H1 (cell line): ENCODE measurements at regions not wholly inside any gene's neighbourhood (a gene's known extent, or its start where the extent isn't known, plus 50 kb on each side); places are given as distances from the start of the nearest gene placed in this dataset.
"Not testable (repeated sequence)": the region's sequence is repeated elsewhere in the genome, so short reads cannot be mapped to it uniquely, and the experiment has no call there.

Source experiments
- CTCF ChIA-PET: fragments of 300-600 bp; sonication (Branson Sonifier 250); formaldehyde crosslinking; loops from one replicate; lab custom pipeline; 2021; ENCODE audit not compliant: partially characterized antibody; lab: Charles Lee
- POLR2A ChIA-PET: fragments of 300-600 bp; sonication (Branson Sonifier 250); formaldehyde crosslinking; loops from one replicate; lab custom pipeline; 2021; ENCODE audit warnings: inconsistent platforms; ENCODE audit not compliant: partially characterized antibody; lab: Charles Lee
- DNase-seq, 2 experiments: peaks; one replicate each; pipeline versions ENCODE4 v3.0.0 to v3.0.0-alpha.2; 2010 to 2022; ENCODE audit warnings: low spot score in 2 of 2, low read depth in 1 of 2, mixed read lengths in 1 of 2
- FAIRE-seq: peaks from 2 replicates; lab custom pipeline; 2011; peaks lifted over from hg19 to GRCh38; lab: Jason Lieb, UNC
- H2AFZ ChIP-seq: 2 replicates; pipeline ENCODE4 v1.8.1; 2012; ENCODE audit warnings: low read length, inconsistent platforms
- H2AK5ac ChIP-seq: 2 replicates; pipeline ENCODE4 v1.6.1; 2013; ENCODE audit warnings: low read depth, low read length
- H2BK120ac ChIP-seq: replicated peaks from 2 replicates; pipeline ENCODE3; 2013; ENCODE audit warnings: low read depth, low read length, inconsistent platforms
- H2BK12ac ChIP-seq: 2 replicates; pipeline ENCODE4 v1.6.1; 2013; ENCODE audit warnings: low read depth, low read length
- H2BK15ac ChIP-seq: 2 replicates; pipeline ENCODE4 v1.6.1; 2013; ENCODE audit warnings: low read length
- H2BK20ac ChIP-seq: 2 replicates; pipeline ENCODE4 v1.6.1; 2013; ENCODE audit warnings: low read length
- H2BK5ac ChIP-seq: 2 replicates; pipeline ENCODE4 v1.6.1; 2013; ENCODE audit warnings: low read depth, low read length
- H3K14ac ChIP-seq: 2 replicates; pipeline ENCODE4 v1.6.1; 2013; ENCODE audit warnings: inconsistent platforms; ENCODE audit not compliant: insufficient read length
- H3K18ac ChIP-seq: 2 replicates; pipeline ENCODE4 v1.6.1; 2013; ENCODE audit warnings: low read length; ENCODE audit errors: extremely low read depth
- H3K23ac ChIP-seq: 2 replicates; pipeline ENCODE4 v1.6.1; 2013; ENCODE audit warnings: inconsistent platforms; ENCODE audit not compliant: insufficient read length
- H3K23me2 ChIP-seq: 2 replicates; pipeline ENCODE4 v1.6.1; 2013; ENCODE audit warnings: low read depth, low read length
- H3K27ac ChIP-seq: 2 replicates; pipeline ENCODE4 v1.6.1; 2011; ENCODE audit warnings: low read depth, low read length, inconsistent platforms
- H3K27me3 ChIP-seq, 4 experiments: replicated peaks in 1 of 4; 1 replicate in 1 of 4; 2 replicates in 3 of 4; pipeline versions ENCODE4 v1.6.1 to v1.8.1; 2011 to 2013; ENCODE audit warnings: low read length in 3 of 4, mild to moderate bottlenecking in 3 of 4, inconsistent platforms in 2 of 4, mixed read lengths in 2 of 4, moderate library complexity in 1 of 4; ENCODE audit not compliant: control insufficient read depth in 3 of 4, insufficient read depth in 3 of 4; ENCODE audit errors: extremely low read depth in 1 of 4
- H3K36me3 ChIP-seq, 4 experiments: 2 replicates each; pipeline versions ENCODE4 v1.6.1 to v1.8.1; 2011 to 2013; ENCODE audit warnings: mild to moderate bottlenecking in 4 of 4, low read length in 3 of 4, moderate library complexity in 2 of 4, control low read depth in 1 of 4, inconsistent platforms in 1 of 4; ENCODE audit not compliant: insufficient read depth in 4 of 4, control insufficient read depth in 2 of 4
- H3K4ac ChIP-seq: replicated peaks from 2 replicates; pipeline ENCODE3; 2013; ENCODE audit warnings: low read length, low read depth, mixed read lengths, inconsistent platforms; ENCODE audit not compliant: insufficient read length
- H3K4me1 ChIP-seq, 4 experiments: replicated peaks in 1 of 4; 1 replicate in 1 of 4; 2 replicates in 3 of 4; pipeline versions ENCODE4 v1.6.1 to v1.8.1; 2011 to 2013; ENCODE audit warnings: low read length in 3 of 4, inconsistent platforms in 2 of 4, mixed read lengths in 1 of 4; ENCODE audit not compliant: insufficient read depth in 4 of 4, control insufficient read depth in 3 of 4
- H3K4me2 ChIP-seq, 2 experiments: 2 replicates each; pipeline versions ENCODE4 v1.6.1 to v1.8.1; 2011 to 2013; ENCODE audit warnings: low read depth in 2 of 2, low read length in 2 of 2, control low read depth in 1 of 2, inconsistent platforms in 1 of 2, mild to moderate bottlenecking in 1 of 2; ENCODE audit not compliant: insufficient read depth in 1 of 2
- H3K4me3 ChIP-seq, 4 experiments: fragments of 200-600, 300-600 bp in 1 of 4; sonication (generic), shearing (Covaris generic), sonication (Bioruptor Twin) in 1 of 4; 2 replicates each; pipeline versions ENCODE4 v1.5.1 to v1.8.1; 2011 to 2016; ENCODE audit warnings: low read length in 4 of 4, low read depth in 3 of 4, control low read depth in 2 of 4, inconsistent platforms in 2 of 4, mild to moderate bottlenecking in 2 of 4, mixed read lengths in 1 of 4, moderate library complexity in 1 of 4; ENCODE audit not compliant: insufficient read depth in 2 of 4; ENCODE audit errors: extremely low read depth in 1 of 4
- H3K56ac ChIP-seq: replicated peaks from 2 replicates; pipeline ENCODE3; 2013; ENCODE audit warnings: low read depth, mild to moderate bottlenecking, mixed read lengths, low read length, inconsistent platforms; ENCODE audit not compliant: insufficient read length
- H3K79me1 ChIP-seq: 2 replicates; pipeline ENCODE4 v1.6.1; 2013; ENCODE audit warnings: low read depth, low read length, control low read depth
- H3K79me2 ChIP-seq, 2 experiments: 2 replicates each; pipeline versions ENCODE4 v1.6.1 to v1.8.1; 2012 to 2013; ENCODE audit warnings: low read length in 2 of 2, mild to moderate bottlenecking in 2 of 2, inconsistent platforms in 1 of 2; ENCODE audit not compliant: insufficient read depth in 2 of 2, control insufficient read depth in 1 of 2
- H3K9ac ChIP-seq, 4 experiments: replicated peaks in 1 of 4; 1 replicate in 1 of 4; 2 replicates in 3 of 4; pipeline versions ENCODE4 v1.6.1 to v1.8.1; 2011 to 2013; ENCODE audit warnings: low read depth in 3 of 4, low read length in 3 of 4, control low read depth in 2 of 4, mild to moderate bottlenecking in 2 of 4, moderate library complexity in 2 of 4, inconsistent platforms in 1 of 4; ENCODE audit errors: extremely low read depth in 1 of 4
- H3K9me3 ChIP-seq, 2 experiments: 2 replicates each; pipeline versions ENCODE4 v1.6.1 to v1.8.1; 2012 to 2013; ENCODE audit warnings: mild to moderate bottlenecking in 2 of 2, moderate library complexity in 2 of 2, control low read depth in 1 of 2, inconsistent platforms in 1 of 2, low read depth in 1 of 2, low read length in 1 of 2, mixed read lengths in 1 of 2; ENCODE audit not compliant: insufficient read depth in 2 of 2
- H4K20me1 ChIP-seq, 2 experiments: replicated peaks in 1 of 2; 2 replicates each; pipeline versions ENCODE3 to v1.8.1; 2011 to 2013; ENCODE audit warnings: inconsistent platforms in 2 of 2, low read length in 2 of 2, mild to moderate bottlenecking in 1 of 2; ENCODE audit not compliant: insufficient read depth in 2 of 2, control insufficient read depth in 1 of 2
- H4K5ac ChIP-seq: 2 replicates; pipeline ENCODE4 v1.6.1; 2013; ENCODE audit warnings: low read length, low read depth, mixed read lengths, inconsistent platforms; ENCODE audit not compliant: insufficient read length
- H4K8ac ChIP-seq: 2 replicates; pipeline ENCODE4 v1.8.0; 2013; ENCODE audit warnings: mild to moderate bottlenecking, moderate library complexity, low read length, inconsistent platforms; ENCODE audit not compliant: insufficient read depth; ENCODE audit errors: extremely low read depth
- H4K91ac ChIP-seq: replicated peaks from 2 replicates; pipeline ENCODE3; 2013; ENCODE audit warnings: low read length, mixed read lengths, inconsistent platforms; ENCODE audit not compliant: insufficient read length
- WGBS, 2 experiments: shearing (Covaris generic) in 1 of 2; methylation state at CpG; one replicate each; pipeline versions ENCODE4 v1.1.6 to v1.1.7; 2013 to 2015; ENCODE audit warnings: low lambda C conversion rate in 2 of 2, mixed read lengths in 2 of 2, inconsistent platforms in 1 of 2, low coverage in 1 of 2, missing lambda C conversion rate in 1 of 2; ENCODE audit not compliant: insufficient replicate concordance in 2 of 2, insufficient coverage in 1 of 2, insufficient read length in 1 of 2; ENCODE audit errors: extremely low coverage in 1 of 2, missing lambda C conversion rate in 1 of 2; 5-methylcytosine and 5-hydroxymethylcytosine counted together

GRCh38 chr3:125918024-125918423 lies 51.0 kb upstream of the ROPN1B start:
- H4K91ac ChIP-seq, H2BK12ac ChIP-seq, H3K4ac ChIP-seq, H3K56ac ChIP-seq, H3K4me2 ChIP-seq, H2BK20ac ChIP-seq, H3K4me3 ChIP-seq, H3K36me3 ChIP-seq, H3K4me1 ChIP-seq, FAIRE-seq, H2BK120ac ChIP-seq, H2AFZ ChIP-seq, H4K8ac ChIP-seq, H3K14ac ChIP-seq, H3K27me3 ChIP-seq, H3K9me3 ChIP-seq, CTCF ChIA-PET, H3K23ac ChIP-seq, DNase-seq, H3K18ac ChIP-seq, H2AK5ac ChIP-seq, POLR2A ChIA-PET, H3K27ac ChIP-seq, H2BK15ac ChIP-seq, H3K9ac ChIP-seq, H2BK5ac ChIP-seq, H3K79me2 ChIP-seq, H4K20me1 ChIP-seq, H3K23me2 ChIP-seq, H3K79me1 ChIP-seq, H4K5ac ChIP-seq: not testable (repeated sequence)
- WGBS, 2 experiments: 100% methylated on average over 1 of the region's 1 CpG; no CpG with 5 or more reads in 1 of the 2 experiments

- POLR2A ChIA-PET, H3K9me3 ChIP-seq, H3K27ac ChIP-seq, H3K14ac ChIP-seq, H3K9ac ChIP-seq, H2BK120ac ChIP-seq, H4K5ac ChIP-seq, H3K4me3 ChIP-seq, CTCF ChIA-PET, H3K79me2 ChIP-seq, H3K23ac ChIP-seq, H2BK15ac ChIP-seq, H4K91ac ChIP-seq, H3K79me1 ChIP-seq, H2AFZ ChIP-seq, H3K4ac ChIP-seq, H3K36me3 ChIP-seq, H3K23me2 ChIP-seq, H4K20me1 ChIP-seq, H2BK20ac ChIP-seq, H4K8ac ChIP-seq, DNase-seq, H2AK5ac ChIP-seq, FAIRE-seq, H3K4me1 ChIP-seq, H3K18ac ChIP-seq, H3K4me2 ChIP-seq, H2BK5ac ChIP-seq, H2BK12ac ChIP-seq, H3K27me3 ChIP-seq, H3K56ac ChIP-seq: not testable (repeated sequence)
- 87% methylated on average over 5 of the region's 5 CpGs; no CpG with 5 or more reads in 1 of the 2 experiments for WGBS, 2 experiments
Measured at GRCh38 chr3:125918451-125918850, 50.5 kb upstream of the ROPN1B start.
